IPS-NIHi7 (cell line): ENCODE measurements at regions not wholly inside any gene's neighbourhood (a gene's known extent, or its start where the extent isn't known, plus 50 kb on each side); places are given as distances from the start of the nearest gene placed in this dataset.

Experiments
- DNase-seq: peaks from one replicate; pipeline ENCODE4 v3.0.0; 2012; ENCODE audit warnings: mixed read lengths; ENCODE audit errors: extremely low spot score

DNA sequence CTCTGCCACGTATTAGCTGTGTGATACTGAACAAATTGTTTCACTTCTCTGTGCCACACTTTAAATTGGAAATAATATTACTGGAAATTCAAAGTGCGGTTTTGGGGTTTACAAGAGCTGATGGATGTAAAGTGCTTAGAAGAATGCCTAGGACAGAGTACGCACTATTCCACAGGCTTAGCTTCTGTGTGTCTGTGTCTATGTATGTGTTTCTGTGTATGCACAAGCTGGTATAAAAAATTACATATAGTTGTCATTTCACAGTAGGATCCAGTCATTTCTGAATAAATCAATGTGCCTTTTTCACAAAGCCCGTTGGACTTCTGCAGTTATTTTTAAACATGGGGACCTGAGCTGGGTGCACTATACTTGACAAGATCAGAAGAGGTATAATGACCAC lies 370.4 kb downstream of the TUSC7 start:
- no peak for DNase-seq

DNA sequence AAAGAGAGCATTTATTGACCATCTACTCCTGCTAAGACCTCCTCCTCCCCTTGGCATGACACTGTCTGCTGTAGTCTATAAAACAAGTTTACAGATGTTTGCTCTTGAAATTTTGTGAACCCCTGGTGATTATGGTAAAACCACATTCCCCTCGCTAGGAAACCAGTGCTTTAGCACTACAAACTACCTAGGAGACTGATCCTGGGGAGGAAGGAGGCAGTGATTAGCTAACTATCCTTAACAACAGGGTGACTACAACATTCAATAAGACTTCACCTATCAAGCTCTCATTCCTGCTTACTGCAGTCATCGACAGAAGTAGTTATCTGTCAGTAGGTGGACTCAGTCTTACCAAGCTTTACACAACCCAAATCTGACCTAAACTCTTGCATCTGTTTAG lies 371.3 kb downstream of the TUSC7 start:
- peak; percentile 75 for DNase-seq

- no peak for DNase-seq
Measured at GRCh38 chr3:117084277-117084676, 374.7 kb downstream of the TUSC7 start.

- DNase-seq: no peak
Measured at GRCh38 chr3:117084739-117085270, 375.2 kb downstream of the TUSC7 start.

DNA sequence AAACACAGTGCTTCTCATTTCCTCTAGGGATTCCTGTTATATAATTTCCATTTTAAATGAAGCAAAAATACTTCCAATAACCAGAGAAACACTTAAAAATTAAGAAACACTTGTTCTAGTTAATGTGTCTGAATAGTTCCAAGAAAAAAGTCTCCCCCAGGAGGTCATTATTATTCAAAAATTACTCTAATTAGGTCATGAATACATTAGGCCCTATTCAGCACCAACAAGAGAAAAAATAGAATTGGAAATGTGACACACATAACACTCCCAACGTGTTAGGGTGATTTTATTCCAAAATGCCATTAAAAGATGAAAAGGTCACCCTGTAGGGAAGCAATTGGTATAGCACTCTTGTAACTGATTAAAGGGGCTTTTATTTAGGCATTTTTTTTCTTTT lies 382.1 kb downstream of the TUSC7 start:
- DNase-seq: no peak

DNA sequence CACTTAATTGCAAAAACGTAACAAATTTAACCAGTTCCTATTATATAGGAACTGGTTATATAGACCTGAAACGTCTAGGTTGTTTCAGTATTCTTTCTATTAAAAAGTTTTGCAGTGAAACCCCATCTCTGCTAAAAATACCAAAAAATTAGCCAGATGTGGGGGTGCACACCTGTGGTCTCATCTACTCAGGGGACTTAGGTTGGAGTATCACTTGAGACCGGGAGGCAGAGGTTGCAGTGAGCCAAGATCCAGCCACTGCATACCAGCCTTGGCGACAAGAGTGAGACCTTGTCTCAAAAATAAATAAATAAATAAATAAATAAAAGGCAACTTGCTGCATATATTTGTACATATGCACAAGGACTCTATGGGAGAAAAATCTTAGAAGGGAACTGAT lies 387.0 kb downstream of the TUSC7 start:
- no peak for DNase-seq

- no peak for DNase-seq
Measured at GRCh38 chr3:117097351-117097750, 387.8 kb downstream of the TUSC7 start.

DNA sequence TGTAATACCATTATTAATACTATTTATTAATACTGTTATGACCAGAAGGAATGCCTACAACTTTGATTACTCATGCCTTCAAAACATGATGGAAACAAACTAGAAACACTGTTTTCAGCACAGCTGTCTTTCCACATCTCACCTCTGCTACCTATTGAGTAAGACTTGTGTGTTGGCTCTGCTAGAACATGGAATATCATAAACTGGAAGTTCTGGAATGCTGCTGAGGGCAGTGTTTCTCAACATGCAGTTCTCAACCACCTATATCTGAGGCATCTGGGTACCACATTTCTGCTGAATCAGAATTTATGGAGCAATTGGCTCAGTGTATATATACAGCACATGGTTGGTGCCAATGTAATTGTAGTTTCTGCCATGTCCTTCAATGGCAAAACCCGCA lies 392.1 kb downstream of the TUSC7 start:
- DNase-seq: no peak

GRCh38 chr3:117102426-117102825 lies 392.8 kb downstream of the TUSC7 start:
- no peak for DNase-seq

DNA sequence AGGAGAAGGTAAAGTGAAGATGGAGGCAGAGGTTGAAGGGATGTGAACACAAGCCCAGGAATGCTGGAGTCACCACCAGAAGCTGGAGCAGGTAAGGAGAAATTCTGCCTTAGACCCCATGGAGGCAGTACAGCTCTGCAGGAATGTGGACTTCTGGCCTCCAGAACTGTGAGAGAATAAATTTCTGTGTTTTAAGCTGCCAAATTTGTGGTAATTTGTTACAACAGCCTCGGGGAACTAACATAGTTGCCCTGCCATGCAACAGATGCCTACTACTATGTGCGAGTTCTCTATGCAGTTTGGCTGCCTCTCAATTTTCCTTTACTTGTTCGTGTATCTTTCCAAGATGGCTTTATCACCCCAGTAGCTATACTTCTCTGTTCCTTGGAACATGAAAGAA lies 394.1 kb downstream of the TUSC7 start:
- DNase-seq: no peak

DNA sequence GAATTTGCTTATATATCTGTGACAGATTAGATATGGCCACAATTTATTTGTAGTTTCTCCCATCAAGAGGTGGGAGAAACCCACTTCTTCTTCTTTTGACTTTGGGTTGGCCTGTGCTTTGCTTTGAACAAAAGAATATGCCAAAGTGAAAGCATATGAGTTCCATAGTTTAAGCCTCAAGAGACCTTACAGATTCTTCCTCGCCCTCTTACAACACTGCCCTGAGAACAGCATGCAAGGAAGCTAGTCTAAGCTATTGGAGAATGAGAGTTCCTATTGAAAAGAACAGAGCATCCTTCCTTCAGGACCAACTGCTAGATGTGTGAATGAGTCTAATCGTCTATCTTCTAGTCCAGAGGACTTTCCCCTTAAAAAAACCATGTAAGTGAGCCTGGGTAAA lies 394.8 kb downstream of the TUSC7 start:
- no peak for DNase-seq

- peak; percentile 33 for DNase-seq
Measured at GRCh38 chr3:117104792-117105191, 395.2 kb downstream of the TUSC7 start.

GRCh38 chr3:117105686-117106085 lies 396.1 kb downstream of the TUSC7 start:
- no peak for DNase-seq

DNA sequence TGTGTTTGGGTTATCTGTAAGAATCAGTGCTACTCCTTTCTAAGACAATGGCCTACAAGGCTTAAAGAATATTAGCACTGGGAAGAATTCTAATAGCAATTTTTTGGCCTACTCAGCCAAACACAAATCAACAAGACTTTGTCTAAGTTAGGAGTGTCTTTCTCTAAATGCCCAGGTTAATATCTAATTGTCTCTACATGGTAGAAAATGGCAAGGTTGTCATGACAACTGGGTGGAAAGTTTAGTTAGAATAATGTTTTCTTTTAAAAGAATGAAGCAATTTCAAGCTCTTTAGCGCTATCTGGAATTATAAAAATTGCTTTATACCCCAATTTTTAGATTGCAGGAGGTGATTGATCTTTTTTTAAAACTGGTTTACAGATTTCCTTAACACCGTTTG lies 396.8 kb downstream of the TUSC7 start:
- DNase-seq: no peak

- no peak for DNase-seq
Measured at GRCh38 chr3:117107946-117108345, 398.4 kb downstream of the TUSC7 start.

GRCh38 chr3:117109178-117109577 lies 399.6 kb downstream of the TUSC7 start:
- DNase-seq: no peak

- no peak for DNase-seq
Measured at GRCh38 chr3:117114517-117115265, 405.1 kb downstream of the TUSC7 start.

DNA sequence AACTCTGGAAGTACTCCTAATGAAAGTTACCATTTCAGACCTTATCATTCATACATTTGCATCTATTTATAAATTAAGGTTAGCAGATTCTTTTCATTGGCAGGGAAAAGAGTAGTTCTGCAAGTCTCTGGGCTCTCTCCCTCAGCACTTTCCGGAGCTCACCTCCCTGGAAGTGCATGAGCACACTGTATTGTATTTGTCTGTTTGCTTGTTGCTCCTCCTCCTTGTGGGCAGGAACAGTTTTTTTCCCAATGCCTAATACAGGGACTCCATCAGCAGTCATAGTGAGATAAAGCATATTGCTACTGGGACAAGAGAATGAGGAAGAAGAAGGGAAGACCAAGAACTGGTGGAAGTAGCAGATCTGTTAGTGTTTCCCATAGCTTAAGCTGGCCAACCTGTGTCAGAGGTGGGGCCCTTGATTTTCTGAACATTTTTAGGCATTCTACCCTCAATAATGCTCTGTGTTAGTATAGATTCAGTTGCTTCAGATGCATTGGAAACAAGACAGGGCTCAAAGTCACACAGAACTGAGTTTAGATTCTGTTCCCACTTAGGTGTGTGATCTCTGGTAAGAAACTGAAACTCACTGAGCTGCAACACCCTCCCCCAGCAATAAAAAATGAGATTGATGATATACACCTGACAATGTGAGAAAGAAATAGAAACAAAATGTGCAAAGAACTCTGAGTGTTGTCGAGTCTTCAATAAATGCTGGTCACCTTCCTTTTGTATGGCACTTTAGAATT lies 407.8 kb downstream of the TUSC7 start:
- DNase-seq: no peak

DNA sequence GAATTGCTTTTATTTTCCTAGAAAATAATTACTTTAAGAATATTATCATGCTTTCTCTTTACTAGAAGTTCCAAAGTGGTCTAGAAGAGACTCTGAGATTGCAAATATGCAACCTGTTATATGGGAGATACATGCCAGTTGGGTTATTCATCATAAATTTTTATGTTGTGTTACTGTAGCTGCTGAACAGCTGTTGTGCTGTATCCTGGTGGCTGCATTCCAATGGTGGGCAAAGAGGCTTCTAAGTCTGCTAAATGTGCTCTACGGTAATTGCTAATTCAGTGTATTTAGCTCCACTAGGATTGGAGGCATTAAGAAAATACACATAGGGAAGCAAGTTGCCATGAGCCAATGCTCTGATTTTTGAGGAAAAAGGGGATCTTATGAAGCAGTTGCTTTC lies 409.0 kb downstream of the TUSC7 start:
- no peak for DNase-seq

GRCh38 chr3:117120014-117120413 lies 410.4 kb downstream of the TUSC7 start:
- no peak for DNase-seq

GRCh38 chr3:117122609-117123008 lies 413.0 kb downstream of the TUSC7 start:
- DNase-seq: no peak

DNA sequence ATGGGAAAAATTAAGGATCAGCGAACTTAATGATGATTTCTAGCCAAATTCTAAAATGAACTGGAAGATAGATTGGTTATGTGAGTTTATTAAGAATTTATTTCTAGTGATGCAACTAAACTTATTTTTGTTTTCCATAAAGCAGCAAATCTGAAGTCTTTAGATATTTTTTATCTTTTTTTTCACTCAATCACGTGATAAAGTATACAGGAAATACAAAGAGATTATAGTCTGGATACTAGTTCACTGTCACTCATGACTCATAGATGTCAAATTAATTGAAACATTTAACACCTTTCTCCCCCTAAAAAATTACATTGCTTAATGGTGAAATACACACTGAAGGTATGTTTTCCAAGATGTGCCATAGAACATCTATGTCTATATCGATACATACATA lies 416.9 kb downstream of the TUSC7 start:
- DNase-seq: no peak

- DNase-seq: no peak
Measured at GRCh38 chr3:117126946-117127546, 417.5 kb downstream of the TUSC7 start.
